CD14-positive monocyte (primary cell): ENCODE measurements at regions not wholly inside any gene's neighbourhood (a gene's known extent, or its start where the extent isn't known, plus 50 kb on each side); places are given as distances from the start of the nearest gene placed in this dataset.

ENCODE experiments used
- DNase-seq, 3 donors: peaks; one replicate each; pipeline ENCODE4 v3.0.0-alpha.2; 2011 to 2022
- H2AFZ ChIP-seq: 2 replicates; pipeline ENCODE4 v1.6.0; 2012; ENCODE audit warnings: mild to moderate bottlenecking, low read depth, low read length, inconsistent platforms; ENCODE audit not compliant: insufficient read depth, poor library complexity, severe bottlenecking
- H3K27ac ChIP-seq, 2 donors: 1 replicate in 1 of 2; 2 replicates in 1 of 2; pipeline ENCODE4 v1.5.1; 2012 to 2013; ENCODE audit warnings: low read length in 2 of 2, control low read depth in 1 of 2, inconsistent platforms in 1 of 2, low read depth in 1 of 2, mild to moderate bottlenecking in 1 of 2
- H3K27me3 ChIP-seq, 2 donors: one replicate each; pipeline versions ENCODE4 v1.6.0 to v1.6.1; 2011 to 2013; ENCODE audit warnings: low read length in 2 of 2; ENCODE audit not compliant: control insufficient read depth in 2 of 2, insufficient read depth in 2 of 2
- H3K36me3 ChIP-seq, 2 donors: replicated peaks in 1 of 2; 1 replicate in 1 of 2; 2 replicates in 1 of 2; pipeline versions ENCODE4 v1.5.1 to v1.6.1; 2012 to 2013; ENCODE audit warnings: low read length in 2 of 2, control low read depth in 1 of 2, inconsistent platforms in 1 of 2, mild to moderate bottlenecking in 1 of 2; ENCODE audit not compliant: insufficient read depth in 2 of 2, control insufficient read depth in 1 of 2
- H3K4me1 ChIP-seq, 2 donors: 1 replicate in 1 of 2; 2 replicates in 1 of 2; pipeline versions ENCODE4 v1.5.1 to v1.6.1; 2012 to 2013; ENCODE audit warnings: low read length in 2 of 2, control low read depth in 1 of 2, inconsistent platforms in 1 of 2, mild to moderate bottlenecking in 1 of 2, moderate library complexity in 1 of 2; ENCODE audit not compliant: insufficient read depth in 2 of 2, control insufficient read depth in 1 of 2
- H3K4me2 ChIP-seq: replicated peaks from 2 replicates; pipeline ENCODE3; 2012; ENCODE audit warnings: low read length, moderate library complexity, mild to moderate bottlenecking; ENCODE audit not compliant: poor library complexity, severe bottlenecking; ENCODE audit errors: extremely low read depth
- H3K4me3 ChIP-seq, 3 experiments: fragments of 200-600 bp in 1 of 3; sonication (generic) in 1 of 3; replicated peaks in 1 of 3; 1 replicate in 2 of 3; 2 replicates in 1 of 3; pipeline ENCODE4 v1.5.1; 2011 to 2013; ENCODE audit warnings: low read length in 3 of 3, mild to moderate bottlenecking in 3 of 3, control low read depth in 2 of 3, low read depth in 2 of 3, inconsistent platforms in 1 of 3, moderate library complexity in 1 of 3
- H3K79me2 ChIP-seq: 2 replicates; pipeline ENCODE4 v1.6.0; 2012; ENCODE audit warnings: mild to moderate bottlenecking, control low read depth, inconsistent platforms, low read length, moderate library complexity; ENCODE audit not compliant: insufficient read depth
- H3K9ac ChIP-seq: 2 replicates; pipeline ENCODE4 v1.6.0; 2017; ENCODE audit warnings: low read length, mild to moderate bottlenecking; ENCODE audit not compliant: insufficient read depth, poor library complexity, severe bottlenecking
- H3K9me3 ChIP-seq, 2 donors: replicated peaks in 1 of 2; 1 replicate in 1 of 2; 2 replicates in 1 of 2; pipeline versions ENCODE4 v1.5.1 to v1.6.1; 2012 to 2013; ENCODE audit warnings: low read length in 2 of 2, control low read depth in 1 of 2; ENCODE audit not compliant: control insufficient read depth in 1 of 2, insufficient read depth in 1 of 2
- H4K20me1 ChIP-seq: 2 replicates; pipeline ENCODE4 v1.6.0; 2012; ENCODE audit warnings: mild to moderate bottlenecking, low read length, control low read depth, moderate library complexity; ENCODE audit not compliant: insufficient read depth
- H3K27ac Mint-ChIP-seq, 7 donors: one replicate each; pipeline ENCODE4 v1.8.0; 2020; ENCODE audit warnings: mild to moderate bottlenecking in 7 of 7, mixed read lengths in 7 of 7, moderate library complexity in 6 of 7, inconsistent platforms in 2 of 7
- H3K27me3 Mint-ChIP-seq, 3 donors: one replicate each; pipeline ENCODE4 v1.8.0; 2021 to 2022; ENCODE audit warnings: low read depth in 3 of 3, mild to moderate bottlenecking in 3 of 3, mixed read lengths in 3 of 3, moderate library complexity in 3 of 3, inconsistent platforms in 1 of 3
- H3K36me3 Mint-ChIP-seq, 2 donors: one replicate each; pipeline ENCODE4 v1.8.0; 2020; ENCODE audit warnings: mixed read lengths in 2 of 2, inconsistent platforms in 1 of 2, mild to moderate bottlenecking in 1 of 2
- H3K4me1 Mint-ChIP-seq: one replicate; pipeline ENCODE4 v1.8.0; 2020; ENCODE audit warnings: mild to moderate bottlenecking, mixed read lengths
- H3K4me3 Mint-ChIP-seq, 2 donors: one replicate each; pipeline ENCODE4 v1.8.0; 2020; ENCODE audit warnings: mild to moderate bottlenecking in 2 of 2, mixed read lengths in 2 of 2, moderate library complexity in 1 of 2
- H3K9me3 Mint-ChIP-seq, 7 donors: one replicate each; pipeline ENCODE4 v1.8.0; 2020 to 2022; ENCODE audit warnings: mixed read lengths in 7 of 7, mild to moderate bottlenecking in 6 of 7, moderate library complexity in 6 of 7, inconsistent platforms in 2 of 7
- CTCF ChIP-seq: fragments of 200-600 bp; IDR thresholded peaks from one replicate; pipeline ENCODE4 v1.8.0; 2022; ENCODE audit warnings: antibody characterized with exemption, mild to moderate bottlenecking
- WGBS: methylation state at CpG from one replicate; pipeline ENCODE4 v1.1.5; 2013; ENCODE audit warnings: missing lambda C conversion rate; ENCODE audit not compliant: insufficient coverage; 5-methylcytosine and 5-hydroxymethylcytosine counted together
- intact Hi-C, 2 donors: fragments of 100-400 bp; cut with micrococcal nuclease; formaldehyde crosslinking; loops; one replicate each; pipeline versions ENCODE4 v1.15.0 to v1.15.1; 2023

GRCh38 chr9:100880284-100880683 is 148.2 kb upstream of the PLPPR1 start:
- Histone ChIP-seq H3K9me3 (no peaks in the 10 kb centered on the region), H3K36me3 (no peaks in the 10 kb centered on the region), H3K4me1 (no peaks in the 10 kb centered on the region), H3K4me2 (no peak overlapping the region), H3K27me3 (no peaks in the 10 kb centered on the region), H3K27ac (no peak overlapping the region), H3K4me3 (no peak overlapping the region), H3K9ac (no peak overlapping the region), H2AFZ (no peak overlapping the region), H3K79me2 (no peaks in the 10 kb centered on the region), H4K20me1 (no peaks in the 10 kb centered on the region)
- Mint-ChIP-seq H3K27ac (no peak overlapping the region), H3K9me3 (peaks cover 0 to 3% (median 0%) of the 10 kb centered on the region in 7 donors), H3K4me1 (peaks cover 7% of the 10 kb centered on the region), H3K27me3 (peaks cover 0 to 1% (median 1%) of the 10 kb centered on the region in 3 donors), H3K4me3 (no peak overlapping the region), H3K36me3 (no peaks in the 10 kb centered on the region)
- WGBS = 71% methylated on average over 1 of the region's 2 CpGs
- intact Hi-C loops = no loop called here
- DNase-seq = no peak
- TF ChIP-seq CTCF = no peak

- Histone ChIP-seq H3K4me1 (peaks cover 0 to under 1% of the 10 kb centered on the region in 2 donors), H3K27ac (no peak overlapping the region), H3K36me3 (no peaks in the 10 kb centered on the region), H3K4me3 (no peak overlapping the region), H3K4me2 (no peak overlapping the region), H2AFZ (no peak overlapping the region), H3K27me3 (no peaks in the 10 kb centered on the region), H3K79me2 (no peaks in the 10 kb centered on the region), H3K9me3 (no peaks in the 10 kb centered on the region), H3K9ac (no peak overlapping the region), H4K20me1 (no peaks in the 10 kb centered on the region)
- TF ChIP-seq CTCF = no peak
- Mint-ChIP-seq H3K9me3 (peaks cover 0 to 6% (median 2%) of the 10 kb centered on the region in 7 donors), H3K27me3 (peaks cover 0 to 1% (median 1%) of the 10 kb centered on the region in 3 donors), H3K27ac (no peak overlapping the region), H3K4me3 (no peak overlapping the region), H3K4me1 (peaks cover 8% of the 10 kb centered on the region), H3K36me3 (no peaks in the 10 kb centered on the region)
- intact Hi-C loops = no loop called here
- no peak for DNase-seq
- WGBS = 100% methylated on average over 1 of the region's 4 CpGs
Observed at GRCh38 chr9:100884518-100884917, 144.0 kb upstream of the PLPPR1 start.
